ENCODE measurements at regions not wholly inside any gene's neighbourhood (a gene's known extent, or its start where the extent isn't known, plus 50 kb on each side); places are given as distances from the start of the nearest gene placed in this dataset.

- Mint-ChIP-seq H3K4me3 (no peak overlapping the region), H3K27me3 (no peaks in the 10 kb centered on the region), H3K9me3 (peaks cover 3% of the 10 kb centered on the region), H3K36me3 (no peaks in the 10 kb centered on the region), H3K4me1 (ENCODE audit: unreplicated experiment) (no peaks in the 10 kb centered on the region), H3K27ac (no peak overlapping the region)
- no peak for DNase-seq (ENCODE audit: extremely low spot score, unreplicated experiment)
- TF ChIP-seq CTCF (conservative IDR thresholded peaks at IDR 0.05): no peak
These were observed 1398.0 kb upstream of the ALCAM start for GRCh38 chr3:103968751-103969150.

- no peaks in the 10 kb centered on the region for H3K36me3 Mint-ChIP-seq
- H3K27me3 Mint-ChIP-seq: no peaks in the 10 kb centered on the region
- no peak for TF ChIP-seq CTCF (conservative IDR thresholded peaks at IDR 0.05)
- H3K27ac Mint-ChIP-seq: no peak overlapping the region
- no peaks in the 10 kb centered on the region for H3K4me1 Mint-ChIP-seq (ENCODE audit: unreplicated experiment)
- no peak for DNase-seq (ENCODE audit: extremely low spot score, unreplicated experiment)
- H3K9me3 Mint-ChIP-seq: no peaks in the 10 kb centered on the region
- H3K4me3 Mint-ChIP-seq: no peak overlapping the region
These were observed 1389.8 kb upstream of the ALCAM start for GRCh38 chr3:103976931-103977339.

GRCh38 chr3:103977417-103977816 is 1389.3 kb upstream of the ALCAM start:
- H3K4me1 Mint-ChIP-seq (ENCODE audit: unreplicated experiment): no peaks in the 10 kb centered on the region
- no peak for TF ChIP-seq CTCF (conservative IDR thresholded peaks at IDR 0.05)
- no peaks in the 10 kb centered on the region for H3K9me3 Mint-ChIP-seq
- no peak overlapping the region for H3K4me3 Mint-ChIP-seq
- H3K36me3 Mint-ChIP-seq: no peaks in the 10 kb centered on the region
- H3K27ac Mint-ChIP-seq: no peak overlapping the region
- DNase-seq (ENCODE audit: extremely low spot score, unreplicated experiment): no peak
- H3K27me3 Mint-ChIP-seq: no peaks in the 10 kb centered on the region

GRCh38 chr3:103991461-103992115 is 1375.1 kb upstream of the ALCAM start:
- H3K4me1 Mint-ChIP-seq (ENCODE audit: unreplicated experiment): no peaks in the 10 kb centered on the region
- H3K4me3 Mint-ChIP-seq: no peak overlapping the region
- no peaks in the 10 kb centered on the region for H3K27me3 Mint-ChIP-seq
- peak; percentile 63 for TF ChIP-seq CTCF (conservative IDR thresholded peaks at IDR 0.05)
- no peak for DNase-seq (ENCODE audit: extremely low spot score, unreplicated experiment)
- H3K36me3 Mint-ChIP-seq: no peaks in the 10 kb centered on the region
- no peaks in the 10 kb centered on the region for H3K9me3 Mint-ChIP-seq
- no peak overlapping the region for H3K27ac Mint-ChIP-seq

- no peaks in the 10 kb centered on the region for H3K9me3 Mint-ChIP-seq
- no peaks in the 10 kb centered on the region for H3K4me1 Mint-ChIP-seq (ENCODE audit: unreplicated experiment)
- H3K4me3 Mint-ChIP-seq: no peak overlapping the region
- no peak for DNase-seq (ENCODE audit: extremely low spot score, unreplicated experiment)
- no peaks in the 10 kb centered on the region for H3K27me3 Mint-ChIP-seq
- H3K27ac Mint-ChIP-seq: no peak overlapping the region
- no peaks in the 10 kb centered on the region for H3K36me3 Mint-ChIP-seq
- no peak for TF ChIP-seq CTCF (conservative IDR thresholded peaks at IDR 0.05)
These were observed 1374.2 kb upstream of the ALCAM start for GRCh38 chr3:103992469-103992868.

GRCh38 chr3:104004956-104005355 is 1361.8 kb upstream of the ALCAM start:
- no peaks in the 10 kb centered on the region for H3K27me3 Mint-ChIP-seq
- no peak overlapping the region for H3K4me3 Mint-ChIP-seq
- no peaks in the 10 kb centered on the region for H3K9me3 Mint-ChIP-seq
- TF ChIP-seq CTCF (conservative IDR thresholded peaks at IDR 0.05): no peak
- no peaks in the 10 kb centered on the region for H3K36me3 Mint-ChIP-seq
- no peak overlapping the region for H3K27ac Mint-ChIP-seq
- H3K4me1 Mint-ChIP-seq (ENCODE audit: unreplicated experiment): no peaks in the 10 kb centered on the region
- no peak for DNase-seq (ENCODE audit: extremely low spot score, unreplicated experiment)

All from type B pancreatic cell (in vitro differentiated cells).